Neural progenitor cell (in vitro differentiated cells): ENCODE measurements at regions not wholly inside any gene's neighbourhood (a gene's known extent, or its start where the extent isn't known, plus 50 kb on each side); places are given as distances from the start of the nearest gene placed in this dataset.

Experiments used
- DNase-seq: peaks from one replicate; pipeline ENCODE4 v3.0.0-alpha.2; 2016; ENCODE audit warnings: low spot score
- H2AFZ ChIP-seq: fragments of 200-600 bp; sonication (generic); replicated peaks from 2 replicates; pipeline ENCODE4 v1.6.1; 2016; ENCODE audit warnings: antibody characterized with exemption
- H3F3A ChIP-seq: fragments of 200-600 bp; sonication (generic); 2 replicates; pipeline ENCODE4 v1.6.1; 2016; ENCODE audit warnings: antibody characterized with exemption, low read depth
- H3K27ac ChIP-seq: fragments of 200-600 bp; sonication (generic); 2 replicates; pipeline ENCODE4 v1.5.1; 2016; ENCODE audit warnings: mild to moderate bottlenecking
- H3K27me3 ChIP-seq: fragments of 200-600 bp; sonication (generic); 2 replicates; pipeline ENCODE4 v1.6.1; 2016; ENCODE audit warnings: mild to moderate bottlenecking, moderate library complexity
- H3K36me3 ChIP-seq: fragments of 200-600 bp; sonication (generic); 2 replicates; pipeline ENCODE4 v1.5.1; 2016
- H3K4me1 ChIP-seq: fragments of 200-600 bp; sonication (generic); 2 replicates; pipeline ENCODE4 v1.6.1; 2016; ENCODE audit warnings: mixed run types
- H3K4me2 ChIP-seq: fragments of 200-600 bp; sonication (generic); 2 replicates; pipeline ENCODE4 v1.6.1; 2016
- H3K4me3 ChIP-seq: fragments of 200-600 bp; sonication (generic); 2 replicates; pipeline ENCODE4 v1.5.1; 2016
- H3K79me2 ChIP-seq: fragments of 200-600 bp; sonication (generic); 2 replicates; pipeline ENCODE4 v1.6.1; 2016; ENCODE audit warnings: low read depth
- H3K9ac ChIP-seq: fragments of 200-600 bp; sonication (generic); 2 replicates; pipeline ENCODE4 v1.6.1; 2016
- H3K9me3 ChIP-seq: fragments of 200-600 bp; sonication (generic); 2 replicates; pipeline ENCODE4 v1.5.1; 2016; ENCODE audit warnings: low read depth
- H4K20me1 ChIP-seq: fragments of 200-600 bp; sonication (generic); 2 replicates; pipeline ENCODE4 v1.6.1; 2016; ENCODE audit warnings: low read depth
- H3K27ac Mint-ChIP-seq: 3 replicates; pipeline ENCODE4 v1.8.0; 2021; ENCODE audit warnings: mixed read lengths
- H3K27me3 Mint-ChIP-seq: 2 replicates; pipeline ENCODE4 v1.8.0; 2022; ENCODE audit warnings: low read depth, mild to moderate bottlenecking, inconsistent platforms, moderate library complexity, mixed read lengths; ENCODE audit not compliant: insufficient read depth
- H3K36me3 Mint-ChIP-seq: 3 replicates; pipeline ENCODE4 v1.8.0; 2021; ENCODE audit warnings: mixed read lengths
- H3K4me1 Mint-ChIP-seq: 3 replicates; pipeline ENCODE4 v1.8.0; 2021; ENCODE audit warnings: mixed read lengths
- H3K4me3 Mint-ChIP-seq: 3 replicates; pipeline ENCODE4 v1.8.0; 2021; ENCODE audit warnings: mild to moderate bottlenecking, moderate library complexity, mixed read lengths
- H3K9me3 Mint-ChIP-seq: 3 replicates; pipeline ENCODE4 v1.8.0; 2020; ENCODE audit warnings: mixed read lengths
- EZH2 ChIP-seq: fragments of 200-600 bp; sonication (generic); IDR thresholded peaks from 2 replicates; pipeline ENCODE4 v1.6.1; 2017; ENCODE audit warnings: antibody characterized with exemption, mild to moderate bottlenecking, moderate library complexity
- EZH2phosphoT487 ChIP-seq: fragments of 200-600 bp; sonication (generic); IDR thresholded peaks from 2 replicates; pipeline ENCODE4 v1.6.1; 2017; ENCODE audit warnings: antibody characterized with exemption
- TF ChIP-seq, protein P1 (sequence below): fragments of 200-600 bp; sonication (generic); IDR thresholded peaks from 2 replicates; pipeline ENCODE4 v1.5.1; 2017; ENCODE audit warnings: antibody characterized with exemption, mild to moderate bottlenecking

GRCh38 chr10:108250936-108251620 lies 1086.6 kb upstream of the SORCS1 start:
- no peaks in the 10 kb centered on the region for H3K36me3 Mint-ChIP-seq
- no peak overlapping the region for H3K9ac ChIP-seq
- H3K27ac Mint-ChIP-seq = no peak overlapping the region

DNA sequence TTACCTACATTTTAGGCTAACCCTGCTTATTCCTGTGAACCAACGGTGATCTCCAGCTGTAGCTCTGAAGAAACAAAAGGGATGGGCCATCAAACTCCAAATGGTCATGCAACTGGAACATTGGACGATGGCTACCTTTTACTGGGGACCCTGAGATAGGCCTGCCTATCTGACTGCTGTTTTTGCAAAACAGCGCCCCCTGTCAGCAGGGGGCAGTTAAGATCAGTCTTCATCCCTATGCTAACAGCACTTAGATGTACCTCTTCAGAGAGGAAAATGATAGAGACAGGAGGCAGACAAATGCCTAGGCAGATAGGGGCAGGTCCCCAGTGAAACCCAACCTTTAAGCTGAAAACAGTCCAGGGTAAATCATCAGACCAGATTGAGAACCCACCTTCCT lies 1085.4 kb upstream of the SORCS1 start:
- peaks cover 14% of the 10 kb centered on the region for H3K9me3 ChIP-seq
- no peak overlapping the region for H3K4me3 ChIP-seq
- no peaks in the 10 kb centered on the region for H3K79me2 ChIP-seq
- H3K36me3 ChIP-seq = peaks cover 7% of the 10 kb centered on the region
- no peak overlapping the region for H3K4me2 ChIP-seq
- Mint-ChIP-seq H3K4me1 (no peaks in the 10 kb centered on the region), H3K9me3 (peaks cover 8% of the 10 kb centered on the region), H3K36me3 (no peaks in the 10 kb centered on the region), H3K27ac (no peak overlapping the region), H3K4me3 (no peak overlapping the region), H3K27me3 (no peaks in the 10 kb centered on the region)
- H4K20me1 ChIP-seq = no peaks in the 10 kb centered on the region
- H3K4me1 ChIP-seq = no peaks in the 10 kb centered on the region
- no peaks in the 10 kb centered on the region for H3F3A ChIP-seq
- H3K9ac ChIP-seq = no peak overlapping the region
- no peak overlapping the region for H2AFZ ChIP-seq
- H3K27ac ChIP-seq = no peak overlapping the region
- TF ChIP-seq, protein P1, sequence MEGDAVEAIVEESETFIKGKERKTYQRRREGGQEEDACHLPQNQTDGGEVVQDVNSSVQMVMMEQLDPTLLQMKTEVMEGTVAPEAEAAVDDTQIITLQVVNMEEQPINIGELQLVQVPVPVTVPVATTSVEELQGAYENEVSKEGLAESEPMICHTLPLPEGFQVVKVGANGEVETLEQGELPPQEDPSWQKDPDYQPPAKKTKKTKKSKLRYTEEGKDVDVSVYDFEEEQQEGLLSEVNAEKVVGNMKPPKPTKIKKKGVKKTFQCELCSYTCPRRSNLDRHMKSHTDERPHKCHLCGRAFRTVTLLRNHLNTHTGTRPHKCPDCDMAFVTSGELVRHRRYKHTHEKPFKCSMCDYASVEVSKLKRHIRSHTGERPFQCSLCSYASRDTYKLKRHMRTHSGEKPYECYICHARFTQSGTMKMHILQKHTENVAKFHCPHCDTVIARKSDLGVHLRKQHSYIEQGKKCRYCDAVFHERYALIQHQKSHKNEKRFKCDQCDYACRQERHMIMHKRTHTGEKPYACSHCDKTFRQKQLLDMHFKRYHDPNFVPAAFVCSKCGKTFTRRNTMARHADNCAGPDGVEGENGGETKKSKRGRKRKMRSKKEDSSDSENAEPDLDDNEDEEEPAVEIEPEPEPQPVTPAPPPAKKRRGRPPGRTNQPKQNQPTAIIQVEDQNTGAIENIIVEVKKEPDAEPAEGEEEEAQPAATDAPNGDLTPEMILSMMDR = peak; percentile 25
- TF ChIP-seq EZH2 (no peak), EZH2phosphoT487 (no peak)
- no peaks in the 10 kb centered on the region for H3K27me3 ChIP-seq
- DNase-seq = no peak

More at GRCh38 chr10:108250936-108251620, 1086.6 kb upstream of the SORCS1 start:
- H3K4me1 Mint-ChIP-seq = no peaks in the 10 kb centered on the region
- H3K9me3 ChIP-seq = peaks cover 14% of the 10 kb centered on the region
- H2AFZ ChIP-seq = no peak overlapping the region
- no peaks in the 10 kb centered on the region for H4K20me1 ChIP-seq
- no peaks in the 10 kb centered on the region for H3K79me2 ChIP-seq
- H3K4me3 Mint-ChIP-seq = no peak overlapping the region
- no peak overlapping the region for H3K4me2 ChIP-seq
- H3F3A ChIP-seq = no peaks in the 10 kb centered on the region
- DNase-seq = no peak
- no peak overlapping the region for H3K4me3 ChIP-seq
- no peak overlapping the region for H3K27ac ChIP-seq
- no peaks in the 10 kb centered on the region for H3K27me3 ChIP-seq
- TF ChIP-seq EZH2 (no peak), EZH2phosphoT487 (no peak)
- H3K36me3 ChIP-seq = peaks cover 7% of the 10 kb centered on the region
- no peaks in the 10 kb centered on the region for H3K27me3 Mint-ChIP-seq
- peaks cover 8% of the 10 kb centered on the region for H3K9me3 Mint-ChIP-seq
- H3K4me1 ChIP-seq = no peaks in the 10 kb centered on the region

GRCh38 chr10:108244443-108245228 lies 1080.1 kb upstream of the SORCS1 start:
- no peaks in the 10 kb centered on the region for H3K36me3 Mint-ChIP-seq
- TF ChIP-seq, protein P1 = no peak
- TF ChIP-seq EZH2phosphoT487 = no peak
- TF ChIP-seq EZH2 = no peak
- H4K20me1 ChIP-seq = no peaks in the 10 kb centered on the region

More at GRCh38 chr10:108244443-108245228, 1080.1 kb upstream of the SORCS1 start:
- no peak overlapping the region for H3K9ac ChIP-seq
- Mint-ChIP-seq H3K9me3 (peaks cover 3% of the 10 kb centered on the region), H3K27me3 (peaks cover 2% of the 10 kb centered on the region), H3K4me1 (no peaks in the 10 kb centered on the region), H3K27ac (no peak overlapping the region), H3K4me3 (no peak overlapping the region)
- no peak for DNase-seq
- no peaks in the 10 kb centered on the region for H3K79me2 ChIP-seq
- H3K27ac ChIP-seq = no peak overlapping the region
- H3F3A ChIP-seq = no peaks in the 10 kb centered on the region
- H2AFZ ChIP-seq = no peak overlapping the region
- no peak overlapping the region for H3K4me3 ChIP-seq
- no peaks in the 10 kb centered on the region for H3K27me3 ChIP-seq
- H3K4me1 ChIP-seq = peaks cover 11% of the 10 kb centered on the region
- no peak overlapping the region for H3K4me2 ChIP-seq
- H3K36me3 ChIP-seq = peaks cover 7% of the 10 kb centered on the region
- peaks cover 14% of the 10 kb centered on the region for H3K9me3 ChIP-seq
